GM12878 (cell line): ENCODE measurements at regions not wholly inside any gene's neighbourhood (a gene's known extent, or its start where the extent isn't known, plus 50 kb on each side); places are given as distances from the start of the nearest gene placed in this dataset.

Source experiments
- ATAC-seq: fragments of 200-7000 bp; cut with Tn5 transposase; 3 replicates; pipeline ENCODE4 v1.9.1; 2020; ENCODE audit warnings: mild to moderate bottlenecking, moderate library complexity
- BruUV-seq: library from RNA; stranded (reverse); fragments of 400-500 nt; replicated peaks from 2 replicates; lab custom pipeline; 2021; lab: Mats Ljungman, UMichigan
- CTCF ChIA-PET: fragments of 300-600 bp; sonication (Branson Sonifier 250); formaldehyde crosslinking; extraction: SDS; loops from one replicate; lab custom pipeline; 2021; ENCODE audit warnings: inconsistent platforms; lab: Yijun Ruan, JAX
- POLR2A ChIA-PET: fragments of 350-600 bp; formaldehyde crosslinking; extraction: SDS; loops from one replicate; lab custom pipeline; 2021; ENCODE audit warnings: inconsistent platforms; lab: Charles Lee
- RAD21 ChIA-PET: fragments of 300-600 bp; sonication (Branson Sonifier 250); formaldehyde crosslinking; loops from one replicate; lab custom pipeline; 2023; ENCODE audit warnings: antibody characterized with exemption; ENCODE audit not compliant: unreplicated experiment; lab: Charles Lee
- SMC1A ChIA-PET: fragments of 300-600 bp; sonication (Branson Sonifier 250); formaldehyde crosslinking; loops from one replicate; lab custom pipeline; 2023; ENCODE audit not compliant: unreplicated experiment, uncharacterized antibody; lab: Charles Lee
- DNase-seq: peaks from one replicate; pipeline ENCODE4 v3.0.0-alpha.2; 2011; ENCODE audit warnings: low read depth, low spot score
- FAIRE-seq: peaks from 3 replicates; lab custom pipeline; 2011; peaks lifted over from hg19 to GRCh38; lab: Jason Lieb, UNC
- H2AFZ ChIP-seq: 2 replicates; pipeline ENCODE4 v1.6.0; 2011; ENCODE audit warnings: low read depth, low read length, control low read depth; ENCODE audit not compliant: control insufficient read depth
- H3K27ac ChIP-seq: 2 replicates; pipeline ENCODE4 v1.5.1; 2011; ENCODE audit warnings: control low read depth; ENCODE audit not compliant: control insufficient read depth, insufficient read depth
- H3K27me3 ChIP-seq, 2 experiments: replicated peaks in 1 of 2; 2 replicates each; pipeline versions ENCODE4 v1.6.0 to v1.6.1; 2011; ENCODE audit warnings: low read length in 1 of 2; ENCODE audit not compliant: control insufficient read depth in 2 of 2, insufficient read depth in 2 of 2
- H3K36me3 ChIP-seq, 2 experiments: 2 replicates each; pipeline ENCODE4 v1.5.1; 2011; ENCODE audit warnings: low read length in 1 of 2; ENCODE audit not compliant: control insufficient read depth in 2 of 2, insufficient read depth in 2 of 2
- H3K4me1 ChIP-seq: 2 replicates; pipeline ENCODE4 v1.6.1; 2011; ENCODE audit warnings: mild to moderate bottlenecking, low read length, moderate library complexity, mixed read lengths; ENCODE audit not compliant: control insufficient read depth, insufficient read depth
- H3K4me2 ChIP-seq: 2 replicates; pipeline ENCODE4 v1.6.0; 2011; ENCODE audit warnings: control low read depth; ENCODE audit not compliant: control insufficient read depth, insufficient read depth
- H3K4me3 ChIP-seq: fragments of 200-600 bp; sonication (generic); 2 replicates; pipeline ENCODE4 v1.5.1; 2016
- H3K79me2 ChIP-seq: 2 replicates; pipeline ENCODE4 v1.6.0; 2011; ENCODE audit warnings: low read length; ENCODE audit not compliant: control insufficient read depth, insufficient read depth
- H3K9ac ChIP-seq: 2 replicates; pipeline ENCODE4 v1.8.0; 2011; ENCODE audit warnings: low read length, control low read depth, mixed read lengths; ENCODE audit not compliant: control insufficient read depth, insufficient read depth
- H3K9me3 ChIP-seq: replicated peaks from 3 replicates; pipeline ENCODE4 v1.5.1; 2011; ENCODE audit warnings: mild to moderate bottlenecking, low read length; ENCODE audit not compliant: control insufficient read depth, insufficient read depth
- H4K20me1 ChIP-seq: 2 replicates; pipeline ENCODE4 v1.6.0; 2011; ENCODE audit not compliant: control insufficient read depth, insufficient read depth
- EP300 ChIP-seq, 2 experiments: fragments of 150-350 bp in 1 of 2; IDR thresholded peaks; 2 replicates each; pipeline ENCODE4 v1.6.1; 2011 to 2012; ENCODE audit warnings: low read depth in 2 of 2, low read length in 2 of 2, borderline replicate concordance in 1 of 2, improper control_type of control experiment in 1 of 2, inconsistent platforms in 1 of 2; ENCODE audit not compliant: control insufficient read depth in 1 of 2
- IRF4 ChIP-seq: IDR thresholded peaks from 2 replicates; pipeline ENCODE4 v1.6.1; 2011; ENCODE audit warnings: low read depth, low read length
- MEF2B ChIP-seq: fragments of 450-650 bp; IDR thresholded peaks from 2 replicates; pipeline ENCODE4 v1.6.1; 2018; ENCODE audit warnings: mild to moderate bottlenecking, moderate library complexity; ENCODE audit not compliant: partially characterized antibody, poor library complexity, severe bottlenecking
- PAX8 ChIP-seq: fragments of 450-650 bp; IDR thresholded peaks from 2 replicates; pipeline ENCODE4 v1.6.1; 2017; ENCODE audit warnings: mild to moderate bottlenecking, moderate library complexity
- ZNF622 ChIP-seq: fragments of 450-650 bp; IDR thresholded peaks from 2 replicates; pipeline ENCODE4 v1.6.1; 2017; ENCODE audit warnings: mild to moderate bottlenecking, inconsistent platforms
- WGBS: methylation state at CpG from one replicate; pipeline ENCODE4 v1.1.6; 2016; ENCODE audit warnings: low lambda C conversion rate; ENCODE audit not compliant: insufficient replicate concordance, insufficient coverage; ENCODE audit errors: missing lambda C conversion rate; 5-methylcytosine and 5-hydroxymethylcytosine counted together
- in situ Hi-C: fragments of 300-500 bp; cut with MboI; formaldehyde crosslinking; loops from 9 replicates; pipeline ENCODE4 v1.14.3; 2018; ENCODE audit warnings: mixed read lengths
- intact Hi-C: fragments of 100-400 bp; cut with micrococcal nuclease; formaldehyde crosslinking; loops from one replicate; pipeline ENCODE4 v1.14.2; 2022; ENCODE audit not compliant: unreplicated experiment
- TF ChIP-seq, protein P1 (sequence below): IDR thresholded peaks from 2 replicates; pipeline ENCODE4 v1.6.1; 2012; ENCODE audit warnings: improper control_type of control experiment, low read depth, low read length; ENCODE audit not compliant: insufficient replicate concordance
- TF ChIP-seq, protein P2 (sequence below): fragments of 450-650 bp; formaldehyde crosslinking; IDR thresholded peaks from 2 replicates; pipeline ENCODE4 v1.4.0; 2022; ENCODE audit warnings: mild to moderate bottlenecking, moderate library complexity

DNA sequence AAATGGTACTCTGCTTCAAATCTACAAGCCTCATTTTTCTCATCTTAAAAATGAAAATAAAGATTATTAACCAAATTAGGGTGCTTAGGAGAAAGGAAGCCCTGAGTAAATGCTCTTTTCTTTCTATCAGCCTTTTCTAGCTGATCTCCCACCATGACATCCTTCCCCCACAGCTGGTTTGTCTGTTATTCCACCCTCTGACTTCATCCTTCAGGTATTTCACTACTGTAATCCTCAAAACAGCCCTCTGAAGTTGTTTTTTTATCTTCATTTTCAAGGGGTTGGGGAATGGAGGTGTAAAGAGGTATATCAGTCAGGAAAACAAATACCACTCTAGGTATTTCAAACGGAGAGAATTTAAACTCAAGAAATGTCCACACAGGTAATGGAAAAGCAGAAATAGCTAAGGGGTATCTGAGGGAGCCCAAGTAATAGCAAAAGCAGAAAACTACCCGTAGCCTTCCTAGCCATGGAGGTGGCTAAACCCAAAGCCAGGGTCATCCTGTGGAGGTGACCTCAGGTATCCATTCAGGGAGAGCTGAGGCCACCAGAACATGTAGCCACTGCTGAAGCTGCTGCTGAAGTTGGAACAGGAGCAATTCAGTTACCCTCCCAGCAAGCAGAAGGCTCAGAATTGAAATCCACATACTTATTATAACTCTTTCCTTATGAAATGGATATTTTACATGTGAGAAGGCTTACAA, 990.9 kb upstream of the ACVR2A start (continued):
- TF ChIP-seq, protein P1, sequence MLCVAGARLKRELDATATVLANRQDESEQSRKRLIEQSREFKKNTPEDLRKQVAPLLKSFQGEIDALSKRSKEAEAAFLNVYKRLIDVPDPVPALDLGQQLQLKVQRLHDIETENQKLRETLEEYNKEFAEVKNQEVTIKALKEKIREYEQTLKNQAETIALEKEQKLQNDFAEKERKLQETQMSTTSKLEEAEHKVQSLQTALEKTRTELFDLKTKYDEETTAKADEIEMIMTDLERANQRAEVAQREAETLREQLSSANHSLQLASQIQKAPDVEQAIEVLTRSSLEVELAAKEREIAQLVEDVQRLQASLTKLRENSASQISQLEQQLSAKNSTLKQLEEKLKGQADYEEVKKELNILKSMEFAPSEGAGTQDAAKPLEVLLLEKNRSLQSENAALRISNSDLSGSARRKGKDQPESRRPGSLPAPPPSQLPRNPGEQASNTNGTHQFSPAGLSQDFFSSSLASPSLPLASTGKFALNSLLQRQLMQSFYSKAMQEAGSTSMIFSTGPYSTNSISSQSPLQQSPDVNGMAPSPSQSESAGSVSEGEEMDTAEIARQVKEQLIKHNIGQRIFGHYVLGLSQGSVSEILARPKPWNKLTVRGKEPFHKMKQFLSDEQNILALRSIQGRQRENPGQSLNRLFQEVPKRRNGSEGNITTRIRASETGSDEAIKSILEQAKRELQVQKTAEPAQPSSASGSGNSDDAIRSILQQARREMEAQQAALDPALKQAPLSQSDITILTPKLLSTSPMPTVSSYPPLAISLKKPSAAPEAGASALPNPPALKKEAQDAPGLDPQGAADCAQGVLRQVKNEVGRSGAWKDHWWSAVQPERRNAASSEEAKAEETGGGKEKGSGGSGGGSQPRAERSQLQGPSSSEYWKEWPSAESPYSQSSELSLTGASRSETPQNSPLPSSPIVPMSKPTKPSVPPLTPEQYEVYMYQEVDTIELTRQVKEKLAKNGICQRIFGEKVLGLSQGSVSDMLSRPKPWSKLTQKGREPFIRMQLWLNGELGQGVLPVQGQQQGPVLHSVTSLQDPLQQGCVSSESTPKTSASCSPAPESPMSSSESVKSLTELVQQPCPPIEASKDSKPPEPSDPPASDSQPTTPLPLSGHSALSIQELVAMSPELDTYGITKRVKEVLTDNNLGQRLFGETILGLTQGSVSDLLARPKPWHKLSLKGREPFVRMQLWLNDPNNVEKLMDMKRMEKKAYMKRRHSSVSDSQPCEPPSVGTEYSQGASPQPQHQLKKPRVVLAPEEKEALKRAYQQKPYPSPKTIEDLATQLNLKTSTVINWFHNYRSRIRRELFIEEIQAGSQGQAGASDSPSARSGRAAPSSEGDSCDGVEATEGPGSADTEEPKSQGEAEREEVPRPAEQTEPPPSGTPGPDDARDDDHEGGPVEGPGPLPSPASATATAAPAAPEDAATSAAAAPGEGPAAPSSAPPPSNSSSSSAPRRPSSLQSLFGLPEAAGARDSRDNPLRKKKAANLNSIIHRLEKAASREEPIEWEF: no peak
- TF ChIP-seq, all 136 proteins: peak for 0

DNA sequence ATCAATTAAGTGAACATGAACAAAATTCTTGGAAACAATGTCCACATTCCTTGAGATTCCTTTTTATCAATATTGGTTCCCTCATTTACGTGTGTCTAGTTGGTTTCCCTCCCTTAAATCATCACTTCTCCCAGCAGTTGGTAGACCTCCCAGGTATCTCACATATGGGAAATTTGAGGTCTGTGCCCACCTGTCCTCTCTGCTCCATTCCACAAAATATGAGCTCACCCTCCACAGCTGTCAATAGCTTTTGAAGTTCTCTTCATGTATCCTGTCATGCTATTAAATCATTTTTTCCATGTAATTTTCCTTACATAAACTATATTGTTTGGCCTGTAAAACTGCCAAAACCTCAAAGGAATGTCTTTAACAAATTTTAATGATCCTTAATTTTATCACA, 992.2 kb upstream of the ACVR2A start:
- ATAC-seq (no peak), FAIRE-seq (no peak), DNase-seq (no peak)
- Histone ChIP-seq H3K4me2 (no peak overlapping the region), H3K27me3 (no peaks in the 10 kb centered on the region; a peak in 1 of 4 replicates), H3K27ac (no peak overlapping the region), H3K9me3 (no peaks in the 10 kb centered on the region), H3K4me3 (no peak overlapping the region), H3K36me3 (no peaks in the 10 kb centered on the region), H4K20me1 (no peaks in the 10 kb centered on the region), H2AFZ (no peak overlapping the region), H3K4me1 (no peaks in the 10 kb centered on the region), H3K9ac (no peak overlapping the region), H3K79me2 (no peaks in the 10 kb centered on the region)
- 19% methylated on average over 1 of the region's 1 CpG for WGBS
- BruUV-seq: no TSS peak
- ChIA-PET POLR2A (no interaction called here), CTCF (no interaction called here), RAD21 (no interaction called here), SMC1A (no interaction called here)
- intact Hi-C loops: no loop called here
- in situ Hi-C loops: no loop called here
- TF ChIP-seq ZNF622: no peak
- no peak for TF ChIP-seq PAX8
- TF ChIP-seq, protein P1: no peak
- TF ChIP-seq MEF2B: no peak
- no peak for TF ChIP-seq EP300 (IDR thresholded peaks at IDR 0.05; ENCODE audit: borderline replicate concordance in 1 of 2, control insufficient read depth in 1 of 2, low read depth in 2 of 2, low read length in 2 of 2)
- TF ChIP-seq, protein P2, sequence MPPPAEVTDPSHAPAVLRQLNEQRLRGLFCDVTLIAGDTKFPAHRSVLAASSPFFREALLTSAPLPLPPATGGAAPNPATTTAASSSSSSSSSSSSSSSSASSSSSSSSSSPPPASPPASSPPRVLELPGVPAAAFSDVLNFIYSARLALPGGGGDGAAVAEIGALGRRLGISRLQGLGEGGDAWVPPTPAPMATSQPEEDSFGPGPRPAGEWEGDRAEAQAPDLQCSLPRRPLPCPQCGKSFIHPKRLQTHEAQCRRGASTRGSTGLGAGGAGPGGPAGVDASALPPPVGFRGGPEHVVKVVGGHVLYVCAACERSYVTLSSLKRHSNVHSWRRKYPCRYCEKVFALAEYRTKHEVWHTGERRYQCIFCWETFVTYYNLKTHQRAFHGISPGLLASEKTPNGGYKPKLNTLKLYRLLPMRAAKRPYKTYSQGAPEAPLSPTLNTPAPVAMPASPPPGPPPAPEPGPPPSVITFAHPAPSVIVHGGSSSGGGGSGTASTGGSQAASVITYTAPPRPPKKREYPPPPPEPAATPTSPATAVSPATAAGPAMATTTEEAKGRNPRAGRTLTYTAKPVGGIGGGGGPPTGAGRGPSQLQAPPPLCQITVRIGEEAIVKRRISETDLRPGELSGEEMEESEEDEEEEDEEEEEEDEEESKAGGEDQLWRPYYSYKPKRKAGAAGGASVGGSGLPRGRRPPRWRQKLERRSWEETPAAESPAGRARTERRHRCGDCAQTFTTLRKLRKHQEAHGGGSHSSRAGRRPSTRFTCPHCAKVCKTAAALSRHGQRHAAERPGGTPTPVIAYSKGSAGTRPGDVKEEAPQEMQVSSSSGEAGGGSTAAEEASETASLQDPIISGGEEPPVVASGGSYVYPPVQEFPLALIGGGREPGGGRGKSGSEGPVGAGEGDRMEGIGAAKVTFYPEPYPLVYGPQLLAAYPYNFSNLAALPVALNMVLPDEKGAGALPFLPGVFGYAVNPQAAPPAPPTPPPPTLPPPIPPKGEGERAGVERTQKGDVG: no peak
- TF ChIP-seq IRF4: no peak
